ENCODE measurements at regions not wholly inside any gene's neighbourhood (a gene's known extent, or its start where the extent isn't known, plus 50 kb on each side); places are given as distances from the start of the nearest gene placed in this dataset.

GRCh38 chr18:49663899-49664890 is 102.3 kb downstream of the LIPG start:
- 72% methylated on average over 16 of the region's 16 CpGs; no CpG with 5 or more reads in 1 of the 2 experiments for WGBS, 2 experiments (ENCODE audit: extremely low coverage in 1 of 2, insufficient coverage in 1 of 2, insufficient read length in 1 of 2, insufficient replicate concordance in 2 of 2, low coverage in 1 of 2, low lambda C conversion rate in 2 of 2, missing lambda C conversion rate in 1 of 2)
- Histone ChIP-seq H3K4ac (replicated peaks; ENCODE audit: insufficient read length, low read depth, low read length) (peak overlapping the region; percentile 96), H3K4me3 (ENCODE audit: extremely low read depth in 1 of 4, insufficient read depth in 2 of 4, low read depth in 3 of 4, low read length in 4 of 4) (no peak overlapping the region), H2BK12ac (ENCODE audit: low read depth, low read length) (peak overlapping the region; percentile 53; the same call in 1 of the 2 replicates), H2BK15ac (ENCODE audit: low read length) (0 out of 2 replicates have a peak overlapping the region, but pooled peaks have one; percentile 76), H3K4me2 (ENCODE audit: insufficient read depth in 1 of 2, low read depth in 2 of 2, low read length in 2 of 2) (no peak overlapping the region), H3K27me3 (replicated peaks in 1 of 4; ENCODE audit: control insufficient read depth in 3 of 4, extremely low read depth in 1 of 4, insufficient read depth in 3 of 4, low read length in 3 of 4) (no peaks in the 10 kb centered on the region), H3K36me3 (ENCODE audit: control insufficient read depth in 2 of 4, insufficient read depth in 4 of 4, low read length in 3 of 4) (no peaks in the 10 kb centered on the region), H3K9ac (replicated peaks in 1 of 4; ENCODE audit: extremely low read depth in 1 of 4, low read depth in 3 of 4, low read length in 3 of 4) (no peak overlapping the region), H3K23ac (ENCODE audit: insufficient read length) (no peak overlapping the region), H3K9me3 (ENCODE audit: insufficient read depth in 2 of 2, low read depth in 1 of 2, low read length in 1 of 2) (no peaks in the 10 kb centered on the region), H4K91ac (replicated peaks; ENCODE audit: insufficient read length, low read length) (peak overlapping the region; percentile 79), H4K8ac (ENCODE audit: extremely low read depth, insufficient read depth, low read length) (peak overlapping the region; percentile 11; the same call in 1 of the 2 replicates), H2BK20ac (ENCODE audit: low read length) (peak overlapping the region; percentile 82), H4K20me1 (replicated peaks in 1 of 2; ENCODE audit: control insufficient read depth in 1 of 2, insufficient read depth in 2 of 2, low read length in 2 of 2) (no peaks in the 10 kb centered on the region), H3K18ac (ENCODE audit: extremely low read depth, low read length) (peak overlapping the region; percentile 84), H2AK5ac (ENCODE audit: low read depth, low read length) (no peak overlapping the region), H2BK120ac (replicated peaks; ENCODE audit: low read depth, low read length) (no peak overlapping the region), H3K27ac (ENCODE audit: low read depth, low read length) (no peak overlapping the region), H2BK5ac (ENCODE audit: low read depth, low read length) (peak overlapping the region; percentile 86; the same call in 1 of the 2 replicates), H2AFZ (ENCODE audit: low read length) (peak overlapping the region; percentile 98), H4K5ac (ENCODE audit: insufficient read length, low read depth, low read length) (peak overlapping the region; percentile 88), H3K23me2 (ENCODE audit: low read depth, low read length) (no peaks in the 10 kb centered on the region; the same call in 1 of the 2 replicates), H3K79me1 (ENCODE audit: low read depth, low read length) (no peaks in the 10 kb centered on the region), H3K79me2 (ENCODE audit: control insufficient read depth in 1 of 2, insufficient read depth in 2 of 2, low read length in 2 of 2) (no peaks in the 10 kb centered on the region), H3K4me1 (replicated peaks in 1 of 4; ENCODE audit: control insufficient read depth in 3 of 4, insufficient read depth in 4 of 4, low read length in 3 of 4) (peaks cover 9 to 12% (median 10%) of the 10 kb centered on the region in 4 experiments; a peak in 6 of 7 replicates), H3K56ac (replicated peaks; ENCODE audit: insufficient read length, low read depth, low read length) (no peak overlapping the region), H3K14ac (ENCODE audit: insufficient read length) (no peak overlapping the region)
- POLR2A ChIA-PET (ENCODE audit: partially characterized antibody) = no interaction called here
- FAIRE-seq (peak; percentile 55), DNase-seq (ENCODE audit: low read depth in 1 of 2, low spot score in 2 of 2) (peak in 1 of 2 experiments; percentile 59)
- CTCF ChIA-PET (ENCODE audit: partially characterized antibody) = no interaction called here
- TF ChIP-seq USF2 (IDR thresholded peaks at IDR 0.05; ENCODE audit: low read length) (0 out of 2 replicates have a peak, but pooled peaks have one; percentile 11), RXRA (IDR thresholded peaks at IDR 0.05; ENCODE audit: insufficient read depth, low read depth, low read length) (no peak), ASH2L (IDR thresholded peaks at IDR 0.05; ENCODE audit: low read length) (peak; percentile 18), SIX5 (IDR thresholded peaks at IDR 0.05; ENCODE audit: low read depth, low read length) (no peak), SP2 (IDR thresholded peaks at IDR 0.05; ENCODE audit: low read length) (no peak), BACH1 (IDR thresholded peaks at IDR 0.05; ENCODE audit: low read length) (no peak), KDM4A (IDR thresholded peaks at IDR 0.05; ENCODE audit: low read depth, low read length, severe bottlenecking) (peak; percentile 36)

All from H1 (cell line).